PC-3 (cell line): ENCODE measurements at regions not wholly inside any gene's neighbourhood (a gene's known extent, or its start where the extent isn't known, plus 50 kb on each side); places are given as distances from the start of the nearest gene placed in this dataset.

Experiments used
- EZH2phosphoT487 ChIP-seq: fragments of 300-600 bp; sonication (generic); IDR thresholded peaks from 2 replicates; pipeline ENCODE4 v1.6.1; 2018; ENCODE audit warnings: mild to moderate bottlenecking, antibody characterized with exemption, low read length, borderline replicate concordance
- TF ChIP-seq, protein P1 (sequence below): fragments of 300-600 bp; sonication (generic); conservative IDR thresholded peaks from 2 replicates; pipeline ENCODE4 v1.5.1; 2017; ENCODE audit warnings: antibody characterized with exemption, low read depth, mild to moderate bottlenecking, low read length

DNA sequence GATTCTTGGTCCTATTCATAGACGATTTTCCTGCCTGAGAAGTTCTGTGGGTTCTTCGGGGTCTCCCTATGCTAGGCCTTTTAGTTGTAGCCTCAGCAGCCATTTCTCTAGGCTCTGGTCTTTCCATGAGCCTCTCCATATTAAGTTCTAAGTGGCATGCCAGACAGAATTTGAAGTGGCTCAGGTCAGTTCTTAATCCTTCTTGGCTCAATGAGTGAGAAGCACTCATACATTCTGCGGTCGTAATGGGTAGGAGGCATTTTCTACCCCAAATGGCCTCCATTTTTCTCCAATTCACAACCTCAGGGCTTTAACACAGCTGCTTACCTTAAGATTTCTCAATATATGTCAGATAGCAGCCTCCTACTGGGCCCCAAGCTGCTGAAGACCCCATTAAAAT lies 405.3 kb upstream of the GALNT5 start:
- TF ChIP-seq, protein P1, sequence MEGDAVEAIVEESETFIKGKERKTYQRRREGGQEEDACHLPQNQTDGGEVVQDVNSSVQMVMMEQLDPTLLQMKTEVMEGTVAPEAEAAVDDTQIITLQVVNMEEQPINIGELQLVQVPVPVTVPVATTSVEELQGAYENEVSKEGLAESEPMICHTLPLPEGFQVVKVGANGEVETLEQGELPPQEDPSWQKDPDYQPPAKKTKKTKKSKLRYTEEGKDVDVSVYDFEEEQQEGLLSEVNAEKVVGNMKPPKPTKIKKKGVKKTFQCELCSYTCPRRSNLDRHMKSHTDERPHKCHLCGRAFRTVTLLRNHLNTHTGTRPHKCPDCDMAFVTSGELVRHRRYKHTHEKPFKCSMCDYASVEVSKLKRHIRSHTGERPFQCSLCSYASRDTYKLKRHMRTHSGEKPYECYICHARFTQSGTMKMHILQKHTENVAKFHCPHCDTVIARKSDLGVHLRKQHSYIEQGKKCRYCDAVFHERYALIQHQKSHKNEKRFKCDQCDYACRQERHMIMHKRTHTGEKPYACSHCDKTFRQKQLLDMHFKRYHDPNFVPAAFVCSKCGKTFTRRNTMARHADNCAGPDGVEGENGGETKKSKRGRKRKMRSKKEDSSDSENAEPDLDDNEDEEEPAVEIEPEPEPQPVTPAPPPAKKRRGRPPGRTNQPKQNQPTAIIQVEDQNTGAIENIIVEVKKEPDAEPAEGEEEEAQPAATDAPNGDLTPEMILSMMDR, result no peak
- no peak for TF ChIP-seq EZH2phosphoT487
